Stimulated activated CD4-positive, alpha-beta T cell treated with anti-CD3 and anti-CD28 coated beads, Interleukin-1b, Interleukin-23, amount 100 ng/mL, for 48 hours (primary cell): ENCODE measurements at regions not wholly inside any gene's neighbourhood (a gene's known extent, or its start where the extent isn't known, plus 50 kb on each side); places are given as distances from the start of the nearest gene placed in this dataset.

Experiments
- DNase-seq: peaks from one replicate; pipeline ENCODE4 v3.0.0-alpha.2; 2020

DNA sequence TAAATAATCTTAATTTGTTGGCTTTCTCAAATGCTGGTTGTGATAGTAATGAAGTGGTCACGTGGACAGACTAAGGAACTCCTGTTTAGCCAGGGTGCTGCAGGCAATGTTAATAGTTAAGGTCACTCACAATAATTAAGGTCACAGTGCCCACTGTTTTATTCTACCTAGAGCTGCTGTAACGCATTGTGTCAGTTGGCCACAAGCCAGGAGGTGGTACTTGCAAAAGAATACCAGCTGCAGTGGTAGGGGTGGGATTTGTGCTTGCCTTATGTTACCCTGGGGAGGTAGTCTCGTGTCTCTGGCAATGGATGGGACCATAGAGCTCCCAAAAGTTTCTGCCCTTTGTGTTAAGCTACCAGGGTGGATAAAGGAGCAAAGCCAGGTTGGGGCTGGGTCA is 969.1 kb upstream of the CDH8 start:
- DNase-seq: no peak

DNA sequence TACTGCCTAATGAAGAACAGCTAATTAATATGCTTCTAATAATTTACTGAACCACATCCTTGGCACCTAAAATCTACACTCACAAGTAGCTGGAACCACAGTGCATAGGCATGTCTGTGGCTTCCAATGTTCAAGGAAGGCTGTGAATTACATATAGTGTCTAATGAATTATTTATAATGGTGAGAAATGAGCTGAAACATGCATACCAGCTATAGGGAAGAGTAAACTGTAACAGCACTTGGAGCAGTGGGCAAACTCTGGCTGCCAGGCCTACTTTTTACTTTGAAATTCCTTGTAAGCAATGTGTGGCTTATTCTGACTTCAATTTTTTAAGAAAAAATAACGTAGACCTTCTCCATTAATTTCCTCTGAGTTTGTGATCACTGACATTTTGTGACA is 953.2 kb upstream of the CDH8 start:
- DNase-seq: no peak

DNA sequence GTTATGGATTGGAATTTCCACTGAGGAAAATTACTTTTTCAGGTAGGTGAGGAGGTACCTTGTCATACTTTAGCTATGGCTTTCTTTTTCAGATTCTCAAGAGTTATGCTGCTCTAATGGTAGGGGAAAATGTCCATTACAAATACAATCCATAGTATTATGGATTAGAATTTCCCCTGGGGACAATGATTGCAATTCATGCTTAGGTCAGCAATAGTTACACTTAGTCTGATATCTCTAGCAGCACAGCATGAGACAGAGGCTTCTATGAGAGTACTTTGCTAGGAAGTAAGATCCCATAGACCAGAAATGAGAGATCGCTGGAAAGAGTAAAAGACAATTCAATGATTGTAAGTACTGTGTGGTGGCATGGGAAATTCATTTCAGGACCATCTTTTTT is 949.5 kb upstream of the CDH8 start:
- DNase-seq: no peak

GRCh38 chr16:62978451-62978850 is 942.2 kb upstream of the CDH8 start:
- DNase-seq: no peak

- no peak for DNase-seq
Observed at GRCh38 chr16:62977876-62978275, 941.6 kb upstream of the CDH8 start.

- no peak for DNase-seq
Observed at GRCh38 chr16:62974424-62974823, 938.2 kb upstream of the CDH8 start.

DNA sequence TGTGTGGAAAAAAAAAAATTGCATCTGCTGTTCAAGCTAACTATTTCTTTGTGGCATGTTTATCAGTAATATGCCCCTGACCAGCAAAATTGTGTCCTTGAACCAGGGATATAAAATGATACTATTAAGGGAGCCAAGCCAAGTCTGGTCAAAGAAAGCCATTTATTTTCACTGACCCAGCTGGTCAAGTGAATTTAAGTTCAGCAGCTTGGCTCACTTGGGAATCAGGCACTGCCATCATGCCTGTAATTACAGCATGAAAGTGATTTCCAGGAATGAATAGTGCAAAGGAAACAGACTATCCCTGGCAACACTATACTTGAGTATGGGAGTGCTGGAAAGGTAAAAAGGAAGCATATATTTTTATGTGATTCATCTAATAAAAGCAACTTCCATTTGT is 934.6 kb upstream of the CDH8 start:
- DNase-seq: no peak

DNA sequence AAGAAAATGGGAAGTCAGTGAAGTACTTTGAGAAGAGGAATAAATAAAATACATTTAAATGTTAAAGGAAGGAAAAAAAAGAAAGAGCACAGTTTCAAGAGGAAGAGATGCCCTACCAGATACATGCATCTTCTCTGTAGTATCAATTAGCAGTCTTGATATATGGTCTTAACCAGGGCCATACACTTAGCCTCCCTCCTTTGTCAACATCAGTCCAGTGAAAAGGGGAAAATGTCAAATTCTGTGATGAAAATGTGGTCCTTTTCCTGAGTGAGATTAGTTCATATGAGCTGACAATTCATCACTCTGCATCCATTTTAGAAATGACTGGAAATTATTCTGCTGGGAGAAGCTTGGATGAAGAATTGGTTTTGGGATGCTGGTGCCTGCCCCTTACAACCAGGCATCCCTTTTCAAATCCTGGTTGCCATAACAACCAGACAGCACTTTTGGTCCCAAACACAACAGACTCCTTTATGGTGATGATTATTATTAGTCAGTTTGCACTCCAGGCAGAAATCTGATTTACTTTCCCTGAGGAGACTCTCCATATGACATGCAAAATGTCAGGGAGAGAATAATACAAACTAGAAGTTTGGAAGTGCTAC is 933.6 kb upstream of the CDH8 start:
- DNase-seq: no peak

- no peak for DNase-seq
Observed at GRCh38 chr16:62967611-62968010, 931.4 kb upstream of the CDH8 start.

DNA sequence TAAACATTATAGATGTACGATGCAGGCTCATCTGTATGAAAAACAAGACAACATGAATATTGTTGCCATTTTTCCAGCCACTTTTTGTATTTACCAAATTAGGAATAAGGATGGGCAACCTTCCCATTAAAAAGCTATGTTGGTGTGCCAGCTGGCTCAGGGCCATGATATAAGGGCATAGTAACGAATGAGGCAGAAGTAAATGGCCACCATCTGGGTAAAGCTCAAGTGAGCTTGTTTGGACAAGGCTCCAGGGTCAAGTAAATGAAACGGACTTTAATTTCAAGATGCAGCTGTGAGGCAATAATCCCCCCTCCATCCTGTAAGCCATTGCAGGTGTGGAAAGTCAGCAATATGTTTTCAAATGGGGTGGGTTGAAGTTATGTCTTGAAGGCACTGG is 930.9 kb upstream of the CDH8 start:
- DNase-seq: no peak

DNA sequence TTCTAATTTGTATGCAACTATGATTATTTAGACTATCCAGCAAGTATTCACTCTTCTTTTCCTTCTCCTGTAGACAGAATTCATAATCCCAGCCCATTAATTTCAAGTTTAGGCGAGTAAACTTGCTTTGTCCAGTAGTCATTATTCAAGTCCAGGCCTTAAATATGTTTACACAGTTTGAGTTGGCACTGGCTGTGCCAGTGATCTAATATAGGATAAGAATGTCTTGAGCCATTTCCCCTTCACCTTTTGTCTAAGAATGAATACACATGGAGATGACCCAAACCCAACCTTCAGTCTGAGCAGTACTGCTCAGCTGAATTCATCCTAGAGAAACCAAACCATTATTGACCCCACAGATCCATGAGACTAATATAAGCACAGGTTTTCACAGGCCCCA is 930.4 kb upstream of the CDH8 start:
- DNase-seq: no peak

- no peak for DNase-seq
Observed at GRCh38 chr16:62965831-62966230, 929.6 kb upstream of the CDH8 start.

GRCh38 chr16:62963846-62964245 is 927.6 kb upstream of the CDH8 start:
- DNase-seq: no peak

- DNase-seq: no peak
Observed at GRCh38 chr16:62955033-62955349, 918.8 kb upstream of the CDH8 start.

- DNase-seq: no peak
Observed at GRCh38 chr16:62954144-62955032, 918.1 kb upstream of the CDH8 start.

DNA sequence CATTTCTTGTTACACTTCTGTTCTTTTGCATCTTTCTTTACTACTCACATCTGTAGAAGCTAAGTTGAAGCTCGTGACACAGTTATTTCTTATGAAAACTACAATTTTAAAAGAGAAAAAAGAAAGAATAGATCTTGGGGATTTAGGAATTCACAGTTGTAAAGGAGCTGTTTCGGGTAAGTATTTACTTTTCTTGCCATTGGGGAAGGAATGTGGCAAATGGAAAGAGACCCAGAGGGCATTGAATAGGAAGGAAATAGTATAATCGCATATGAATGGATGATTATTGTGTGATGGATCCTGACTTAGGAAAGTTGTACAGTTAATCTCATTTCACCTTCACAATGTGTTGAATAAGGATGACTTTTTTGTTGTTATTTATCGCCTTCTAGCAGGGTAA is 914.1 kb upstream of the CDH8 start:
- no peak for DNase-seq

- no peak for DNase-seq
Observed at GRCh38 chr16:62940569-62940968, 904.3 kb upstream of the CDH8 start.

DNA sequence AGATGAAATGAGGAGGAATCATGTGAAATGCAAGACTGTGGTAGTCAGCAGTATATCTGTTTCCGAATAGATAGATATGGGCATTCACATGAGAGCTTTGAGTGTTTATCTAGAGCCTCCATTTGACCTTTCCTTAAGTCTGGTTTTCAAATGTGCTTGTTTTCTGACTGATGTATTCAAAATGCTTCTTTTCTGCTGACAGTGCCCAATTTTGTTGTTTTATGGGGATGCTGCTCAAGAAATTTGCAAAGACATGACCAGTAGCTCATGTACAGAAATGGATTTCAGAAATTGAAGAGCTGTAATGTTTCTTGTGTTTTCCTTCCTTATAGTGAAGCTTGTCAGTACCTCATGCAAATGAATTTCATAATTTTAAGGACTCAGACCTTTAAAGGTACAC is 903.4 kb upstream of the CDH8 start:
- no peak for DNase-seq

GRCh38 chr16:62933929-62934328 is 897.7 kb upstream of the CDH8 start:
- no peak for DNase-seq

- no peak for DNase-seq
Observed at GRCh38 chr16:62929593-62929992, 893.4 kb upstream of the CDH8 start.

- DNase-seq: no peak
Observed at GRCh38 chr16:62927122-62927521, 890.9 kb upstream of the CDH8 start.

- no peak for DNase-seq
Observed at GRCh38 chr16:62926121-62926801, 890.0 kb upstream of the CDH8 start.

DNA sequence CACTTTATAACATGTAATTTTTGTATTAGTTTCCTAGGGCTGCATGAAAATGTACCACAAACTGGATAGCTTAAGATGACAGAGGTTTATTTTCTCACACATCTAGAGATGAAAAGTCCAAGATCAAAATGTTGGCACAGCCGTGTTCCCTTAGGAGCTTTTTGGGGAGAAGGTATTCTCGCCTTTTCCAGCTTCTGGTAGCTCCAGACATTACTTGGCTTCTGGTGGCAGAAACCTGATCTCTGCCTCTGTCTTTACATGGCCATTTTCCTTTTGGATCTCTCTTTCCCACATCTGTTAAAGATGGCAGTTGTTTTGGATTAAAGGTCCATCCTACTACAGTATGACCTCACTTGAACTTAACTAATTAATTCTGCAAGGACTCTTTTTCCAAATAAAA is 885.7 kb upstream of the CDH8 start:
- DNase-seq: no peak

GRCh38 chr16:62913924-62914323 is 877.7 kb upstream of the CDH8 start:
- no peak for DNase-seq
